ENCODE measurements at regions not wholly inside any gene's neighbourhood (a gene's known extent, or its start where the extent isn't known, plus 50 kb on each side); places are given as distances from the start of the nearest gene placed in this dataset.

- TF ChIP-seq POLR2A (IDR thresholded peaks at IDR 0.05; ENCODE audit: borderline replicate concordance, extremely low read depth, insufficient read depth, insufficient read length) (no peak), CTCF (IDR thresholded peaks at IDR 0.05 in 2 of 3, conservative IDR thresholded peaks at IDR 0.05 in 1 of 3; ENCODE audit: borderline replicate concordance in 1 of 3, insufficient read depth in 1 of 3, low read depth in 2 of 3, low read length in 2 of 3) (no peak), EGR1 (IDR thresholded peaks at IDR 0.05; ENCODE audit: low read depth) (no peak), ATF3 (IDR thresholded peaks at IDR 0.05) (no peak)
Observed at GRCh38 chr6:96279084-96279483, 242.5 kb upstream of the UFL1 start.
